ENCODE measurements at regions not wholly inside any gene's neighbourhood (a gene's known extent, or its start where the extent isn't known, plus 50 kb on each side); places are given as distances from the start of the nearest gene placed in this dataset.
"Not testable (repeated sequence)": the region's sequence is repeated elsewhere in the genome, so short reads cannot be mapped to it uniquely, and the experiment has no call there.

DNA sequence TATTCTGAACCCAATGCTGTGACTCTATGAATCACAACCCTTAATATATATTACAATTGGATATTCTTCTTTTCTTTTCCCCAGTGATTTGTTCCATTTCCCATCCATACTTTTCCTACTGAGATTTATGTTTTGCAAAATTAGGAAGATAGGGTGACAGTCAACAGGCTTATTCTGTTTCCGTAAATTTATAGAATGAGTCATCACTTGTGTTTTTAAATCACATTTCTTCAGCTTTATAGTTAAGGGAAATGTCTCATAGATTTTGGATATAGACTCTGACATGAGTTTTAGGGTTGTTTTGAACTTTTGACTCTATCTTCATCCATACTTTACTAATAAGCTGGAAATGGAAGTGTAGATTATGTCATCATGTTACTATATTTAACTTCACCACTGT, 661.6 kb upstream of the FBXO33 start:
- no CpG with 5 or more reads among the region's 1 CpG for WGBS (ENCODE audit: insufficient coverage)
- Histone ChIP-seq H3K27me3 (ENCODE audit: control insufficient read depth, insufficient read depth, low read length) (no peaks in the 10 kb centered on the region), H3K4me1 (ENCODE audit: control insufficient read depth, insufficient read depth, low read length) (no peaks in the 10 kb centered on the region), H3K9me3 (ENCODE audit: control insufficient read depth, insufficient read depth, low read length) (no peaks in the 10 kb centered on the region), H3K27ac (ENCODE audit: low read depth, low read length) (no peak overlapping the region), H3K4me3 (ENCODE audit: low read depth, low read length) (no peak overlapping the region), H3K36me3 (ENCODE audit: control insufficient read depth, insufficient read depth, low read length) (no peaks in the 10 kb centered on the region)
- DNase-seq (ENCODE audit: low read depth in 4 of 6, low spot score in 6 of 6) = no peak

- Histone ChIP-seq H3K27me3 (ENCODE audit: control insufficient read depth, insufficient read depth, low read length) (no peaks in the 10 kb centered on the region), H3K4me3 (ENCODE audit: low read depth, low read length) (no peak overlapping the region), H3K27ac (ENCODE audit: low read depth, low read length) (no peak overlapping the region), H3K4me1 (ENCODE audit: control insufficient read depth, insufficient read depth, low read length) (no peaks in the 10 kb centered on the region), H3K9me3 (ENCODE audit: control insufficient read depth, insufficient read depth, low read length) (no peaks in the 10 kb centered on the region), H3K36me3 (ENCODE audit: control insufficient read depth, insufficient read depth, low read length) (no peaks in the 10 kb centered on the region)
- DNase-seq (ENCODE audit: low read depth in 4 of 6, low spot score in 6 of 6) = no peak
- WGBS (ENCODE audit: insufficient coverage) = 100% methylated on average over 2 of the region's 2 CpGs
These were observed 641.9 kb upstream of the FBXO33 start for GRCh38 chr14:40074169-40074568.

GRCh38 chr14:40072175-40072574, 639.9 kb upstream of the FBXO33 start:
- DNase-seq (ENCODE audit: low read depth in 4 of 6, low spot score in 6 of 6) = no peak
- H3K4me3 ChIP-seq (ENCODE audit: low read depth, low read length) = no peak overlapping the region
- H3K27ac ChIP-seq (ENCODE audit: low read depth, low read length) = no peak overlapping the region
- no peaks in the 10 kb centered on the region for H3K9me3 ChIP-seq (ENCODE audit: control insufficient read depth, insufficient read depth, low read length)
- H3K36me3 ChIP-seq (ENCODE audit: control insufficient read depth, insufficient read depth, low read length) = no peaks in the 10 kb centered on the region
- no peaks in the 10 kb centered on the region for H3K4me1 ChIP-seq (ENCODE audit: control insufficient read depth, insufficient read depth, low read length)
- H3K27me3 ChIP-seq (ENCODE audit: control insufficient read depth, insufficient read depth, low read length) = no peaks in the 10 kb centered on the region
- WGBS (ENCODE audit: insufficient coverage) = no CpG with 5 or more reads among the region's 1 CpG

GRCh38 chr14:40058901-40059897, 627.0 kb upstream of the FBXO33 start:
- no peak for DNase-seq (ENCODE audit: low read depth in 4 of 6, low spot score in 6 of 6)
- Histone ChIP-seq H3K36me3 (ENCODE audit: control insufficient read depth, insufficient read depth, low read length) (no peaks in the 10 kb centered on the region), H3K27me3 (ENCODE audit: control insufficient read depth, insufficient read depth, low read length) (no peaks in the 10 kb centered on the region), H3K27ac (ENCODE audit: low read depth, low read length) (no peak overlapping the region), H3K9me3 (ENCODE audit: control insufficient read depth, insufficient read depth, low read length) (no peaks in the 10 kb centered on the region), H3K4me1 (ENCODE audit: control insufficient read depth, insufficient read depth, low read length) (no peaks in the 10 kb centered on the region), H3K4me3 (ENCODE audit: low read depth, low read length) (no peak overlapping the region)
- 100% methylated on average over 1 of the region's 8 CpGs for WGBS (ENCODE audit: insufficient coverage)

- WGBS (ENCODE audit: insufficient coverage) = 65% methylated on average over 2 of the region's 2 CpGs
- Histone ChIP-seq H3K4me1 (ENCODE audit: control insufficient read depth, insufficient read depth, low read length) (no peaks in the 10 kb centered on the region), H3K27ac (ENCODE audit: low read depth, low read length) (no peak overlapping the region), H3K9me3 (ENCODE audit: control insufficient read depth, insufficient read depth, low read length) (no peaks in the 10 kb centered on the region), H3K36me3 (ENCODE audit: control insufficient read depth, insufficient read depth, low read length) (no peaks in the 10 kb centered on the region), H3K4me3 (ENCODE audit: low read depth, low read length) (no peak overlapping the region), H3K27me3 (ENCODE audit: control insufficient read depth, insufficient read depth, low read length) (no peaks in the 10 kb centered on the region)
- DNase-seq (ENCODE audit: low read depth in 4 of 6, low spot score in 6 of 6) = peak in 3 of 6 donors; percentile 11 to 61 (median 57)
These were observed 621.2 kb upstream of the FBXO33 start for GRCh38 chr14:40053416-40053815.

DNA sequence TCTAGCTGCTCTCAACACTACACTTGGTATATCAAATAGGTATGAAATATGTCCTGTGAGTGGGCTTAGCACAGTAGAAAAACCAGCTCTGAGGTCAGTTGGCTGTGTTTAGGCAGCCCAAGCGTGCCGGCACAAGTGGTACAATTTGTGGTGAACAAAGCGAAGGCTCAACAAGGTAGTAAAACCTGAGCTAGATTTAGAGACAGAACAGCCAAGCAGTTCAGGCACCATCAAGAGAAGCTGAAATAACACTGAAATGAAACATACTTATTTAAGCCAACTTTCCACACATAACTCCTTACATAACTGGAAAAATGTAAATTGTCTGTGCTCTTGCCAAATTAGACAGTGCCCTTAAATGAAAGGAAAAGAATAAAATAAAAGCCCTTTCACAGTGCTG, 596.8 kb upstream of the FBXO33 start:
- Histone ChIP-seq H3K27ac (ENCODE audit: low read depth, low read length) (no peak overlapping the region), H3K27me3 (ENCODE audit: control insufficient read depth, insufficient read depth, low read length) (no peaks in the 10 kb centered on the region), H3K36me3 (ENCODE audit: control insufficient read depth, insufficient read depth, low read length) (no peaks in the 10 kb centered on the region), H3K9me3 (ENCODE audit: control insufficient read depth, insufficient read depth, low read length) (no peaks in the 10 kb centered on the region), H3K4me3 (ENCODE audit: low read depth, low read length) (no peak overlapping the region), H3K4me1 (ENCODE audit: control insufficient read depth, insufficient read depth, low read length) (no peaks in the 10 kb centered on the region)
- DNase-seq (ENCODE audit: low read depth in 4 of 6, low spot score in 6 of 6) = peak in 1 of 6 donors; percentile 6
- 100% methylated on average over 3 of the region's 3 CpGs for WGBS (ENCODE audit: insufficient coverage)

DNA sequence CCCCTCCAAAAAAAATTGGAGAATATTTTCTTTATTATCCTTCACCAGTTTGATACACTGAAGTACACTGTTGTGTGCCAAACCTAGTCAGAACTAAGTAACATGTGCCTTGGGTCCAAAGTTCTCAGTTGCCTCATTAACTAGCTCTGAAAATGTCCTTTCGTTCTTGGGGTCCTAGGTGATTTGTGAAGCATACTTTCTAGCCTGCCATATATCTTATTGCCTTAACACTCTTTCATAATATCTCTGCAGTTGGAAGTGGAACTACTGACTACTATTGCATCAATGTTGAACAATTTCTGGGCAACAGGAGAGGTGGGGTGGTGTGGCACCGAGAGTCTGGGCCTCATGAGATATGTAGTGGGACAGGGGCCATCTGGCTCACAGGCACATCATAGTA, 592.9 kb upstream of the FBXO33 start:
- Histone ChIP-seq H3K36me3 (ENCODE audit: control insufficient read depth, insufficient read depth, low read length) (no peaks in the 10 kb centered on the region), H3K4me3 (ENCODE audit: low read depth, low read length) (no peak overlapping the region), H3K9me3 (ENCODE audit: control insufficient read depth, insufficient read depth, low read length) (no peaks in the 10 kb centered on the region), H3K27me3 (ENCODE audit: control insufficient read depth, insufficient read depth, low read length) (no peaks in the 10 kb centered on the region), H3K4me1 (ENCODE audit: control insufficient read depth, insufficient read depth, low read length) (no peaks in the 10 kb centered on the region), H3K27ac (ENCODE audit: low read depth, low read length) (no peak overlapping the region)
- WGBS (ENCODE audit: insufficient coverage) = 100% methylated on average over 1 of the region's 2 CpGs
- no peak for DNase-seq (ENCODE audit: low read depth in 4 of 6, low spot score in 6 of 6)

- WGBS (ENCODE audit: insufficient coverage) = no CpG with 5 or more reads among the region's 3 CpGs
- DNase-seq (ENCODE audit: low read depth in 4 of 6, low spot score in 6 of 6) = no peak
- no peak overlapping the region for H3K4me3 ChIP-seq (ENCODE audit: low read depth, low read length)
- H3K27me3 ChIP-seq (ENCODE audit: control insufficient read depth, insufficient read depth, low read length) = no peaks in the 10 kb centered on the region
- H3K4me1 ChIP-seq (ENCODE audit: control insufficient read depth, insufficient read depth, low read length) = no peaks in the 10 kb centered on the region
- H3K27ac ChIP-seq (ENCODE audit: low read depth, low read length) = no peak overlapping the region
- H3K36me3 ChIP-seq (ENCODE audit: control insufficient read depth, insufficient read depth, low read length) = no peaks in the 10 kb centered on the region
- H3K9me3 ChIP-seq (ENCODE audit: control insufficient read depth, insufficient read depth, low read length) = no peaks in the 10 kb centered on the region
These were observed 578.7 kb upstream of the FBXO33 start for GRCh38 chr14:40010961-40011360.

DNA sequence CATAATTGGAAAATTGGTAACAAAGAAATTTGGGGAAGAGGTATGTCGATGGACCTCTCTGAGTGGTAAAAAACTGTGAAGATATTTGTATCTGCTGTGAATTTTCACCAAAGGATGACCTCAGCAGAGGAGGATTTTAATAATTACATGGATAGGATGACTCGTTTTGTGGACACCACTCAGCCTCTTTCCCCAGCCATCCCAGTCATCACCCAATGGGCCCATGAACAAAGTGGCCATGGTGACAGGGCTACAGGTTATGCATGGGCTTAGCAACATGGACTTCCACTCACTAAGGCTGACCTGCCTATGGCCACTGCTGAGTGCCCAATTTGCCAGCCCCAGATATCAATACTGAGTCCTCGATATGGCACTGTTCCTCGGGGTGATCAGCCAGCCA, 577.5 kb upstream of the FBXO33 start:
- H3K36me3 ChIP-seq (ENCODE audit: control insufficient read depth, insufficient read depth, low read length) = no peaks in the 10 kb centered on the region
- H3K27me3 ChIP-seq (ENCODE audit: control insufficient read depth, insufficient read depth, low read length) = no peaks in the 10 kb centered on the region
- H3K4me1 ChIP-seq (ENCODE audit: control insufficient read depth, insufficient read depth, low read length) = no peaks in the 10 kb centered on the region
- DNase-seq (ENCODE audit: low read depth in 4 of 6, low spot score in 6 of 6) = no peak
- H3K9me3 ChIP-seq (ENCODE audit: control insufficient read depth, insufficient read depth, low read length) = no peaks in the 10 kb centered on the region
- no peak overlapping the region for H3K4me3 ChIP-seq (ENCODE audit: low read depth, low read length)
- WGBS (ENCODE audit: insufficient coverage) = 100% methylated on average over 2 of the region's 4 CpGs
- no peak overlapping the region for H3K27ac ChIP-seq (ENCODE audit: low read depth, low read length)

DNA sequence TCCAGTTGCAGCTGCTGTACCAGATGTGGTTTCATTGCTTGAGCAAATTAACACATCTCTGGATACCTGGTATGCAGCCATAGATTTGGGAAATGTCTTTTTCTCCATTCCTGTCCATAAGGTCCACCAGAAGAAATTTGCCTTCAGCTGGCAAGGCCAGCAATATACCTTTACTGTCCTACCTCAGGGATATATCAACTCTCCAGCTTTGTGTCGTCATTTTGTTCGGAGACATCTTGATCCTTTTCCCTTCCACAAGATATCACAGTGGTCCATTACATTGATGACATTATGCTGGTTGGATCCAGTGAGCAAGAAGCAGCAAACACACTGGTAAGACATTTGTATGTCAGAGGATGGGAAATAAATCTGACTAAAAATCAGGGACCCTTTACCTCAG, 576.1 kb upstream of the FBXO33 start:
- not testable (repeated sequence) for H3K27me3 ChIP-seq (ENCODE audit: control insufficient read depth, insufficient read depth, low read length); H3K4me1 ChIP-seq (ENCODE audit: control insufficient read depth, insufficient read depth, low read length); H3K4me3 ChIP-seq (ENCODE audit: low read depth, low read length); H3K36me3 ChIP-seq (ENCODE audit: control insufficient read depth, insufficient read depth, low read length); DNase-seq (ENCODE audit: low read depth in 4 of 6, low spot score in 6 of 6); H3K9me3 ChIP-seq (ENCODE audit: control insufficient read depth, insufficient read depth, low read length); H3K27ac ChIP-seq (ENCODE audit: low read depth, low read length)
- no CpG with 5 or more reads among the region's 2 CpGs for WGBS (ENCODE audit: insufficient coverage)
